ENCODE measurements at regions not wholly inside any gene's neighbourhood (a gene's known extent, or its start where the extent isn't known, plus 50 kb on each side); places are given as distances from the start of the nearest gene placed in this dataset.

GRCh38 chr5:92552206-92553160, 1028.5 kb downstream of the NR2F1-AS1 start:
- Histone ChIP-seq H3K79me2 (replicated peaks; ENCODE audit: insufficient read depth) (no peaks in the 10 kb centered on the region), H3K27me3 (ENCODE audit: insufficient read depth) (no peaks in the 10 kb centered on the region), H3K36me3 (ENCODE audit: insufficient read depth) (no peaks in the 10 kb centered on the region), H3K4me3 (no peak overlapping the region), H3F3A (replicated peaks; ENCODE audit: low read depth) (no peaks in the 10 kb centered on the region), H2AFZ (no peak overlapping the region; the same call in 1 of the 2 replicates), H3K27ac (ENCODE audit: low read depth) (no peak overlapping the region), H4K20me1 (replicated peaks; ENCODE audit: insufficient read depth) (no peaks in the 10 kb centered on the region), H3K4me2 (no peak overlapping the region), H3K9me2 (ENCODE audit: insufficient read depth) (no peaks in the 10 kb centered on the region), H3K4me1 (ENCODE audit: insufficient read depth) (no peaks in the 10 kb centered on the region)
- H3K27me3 Mint-ChIP-seq (ENCODE audit: insufficient read depth, low read depth, poor library complexity): no peaks in the 10 kb centered on the region
- H3K36me3 Mint-ChIP-seq (ENCODE audit: low read depth): no peaks in the 10 kb centered on the region
- DNase-seq (ENCODE audit: low spot score) (no peak), ATAC-seq (no peak)
- no peak for TF ChIP-seq POLR2AphosphoS5 (IDR thresholded peaks at IDR 0.05; ENCODE audit: low read depth)
- no peak for TF ChIP-seq NANOG (IDR thresholded peaks at IDR 0.05; ENCODE audit: borderline replicate concordance)
- TF ChIP-seq REST (IDR thresholded peaks at IDR 0.05; ENCODE audit: unreplicated experiment): no peak
- no peak for TF ChIP-seq JUNB (IDR thresholded peaks at IDR 0.05; ENCODE audit: unreplicated experiment)
- TF ChIP-seq ZNF114 (CRISPR knock-in tag; IDR thresholded peaks at IDR 0.05): no peak
- TF ChIP-seq EZH2 (IDR thresholded peaks at IDR 0.05; ENCODE audit: low read depth, unreplicated experiment): no peak
- TF ChIP-seq ZNF331 (CRISPR knock-in tag; IDR thresholded peaks at IDR 0.05; ENCODE audit: low read depth): no peak
- no peak for TF ChIP-seq STAT1 (IDR thresholded peaks at IDR 0.05; ENCODE audit: unreplicated experiment)
- no peak overlapping the region for H3K4me3 Mint-ChIP-seq
- H3K4me1 Mint-ChIP-seq: no peaks in the 10 kb centered on the region
- no peak overlapping the region for H3K27ac Mint-ChIP-seq
- no peaks in the 10 kb centered on the region for H3K9me3 Mint-ChIP-seq

GRCh38 chr5:92548346-92548745, 1032.7 kb downstream of the NR2F1-AS1 start:
- Histone ChIP-seq H3K4me2 (no peak overlapping the region), H3K9me2 (ENCODE audit: insufficient read depth) (no peaks in the 10 kb centered on the region), H3K4me3 (no peak overlapping the region), H3K27ac (ENCODE audit: low read depth) (no peak overlapping the region), H4K20me1 (replicated peaks; ENCODE audit: insufficient read depth) (no peaks in the 10 kb centered on the region), H3K4me1 (ENCODE audit: insufficient read depth) (no peaks in the 10 kb centered on the region), H2AFZ (no peak overlapping the region), H3K36me3 (ENCODE audit: insufficient read depth) (no peaks in the 10 kb centered on the region), H3K79me2 (replicated peaks; ENCODE audit: insufficient read depth) (no peaks in the 10 kb centered on the region), H3K27me3 (ENCODE audit: insufficient read depth) (no peaks in the 10 kb centered on the region), H3F3A (replicated peaks; ENCODE audit: low read depth) (no peaks in the 10 kb centered on the region)
- no peak for ATAC-seq
- H3K9me3 Mint-ChIP-seq: no peaks in the 10 kb centered on the region
- no peak overlapping the region for H3K4me3 Mint-ChIP-seq
- no peaks in the 10 kb centered on the region for H3K4me1 Mint-ChIP-seq
- no peaks in the 10 kb centered on the region for H3K27me3 Mint-ChIP-seq (ENCODE audit: insufficient read depth, low read depth, poor library complexity)
- no peak for DNase-seq (ENCODE audit: low spot score)
- H3K27ac Mint-ChIP-seq: no peak overlapping the region
- H3K36me3 Mint-ChIP-seq (ENCODE audit: low read depth): no peaks in the 10 kb centered on the region
- TF ChIP-seq NANOG (IDR thresholded peaks at IDR 0.05; ENCODE audit: borderline replicate concordance): no peak
- TF ChIP-seq ZNF462 (CRISPR knock-in tag; IDR thresholded peaks at IDR 0.05): no peak
- TF ChIP-seq ETS1 (IDR thresholded peaks at IDR 0.05): no peak
- TF ChIP-seq POLR2AphosphoS5 (IDR thresholded peaks at IDR 0.05; ENCODE audit: low read depth): no peak
- no peak for TF ChIP-seq ZNF331 (CRISPR knock-in tag; IDR thresholded peaks at IDR 0.05; ENCODE audit: low read depth)

All from GM23338 (cell line).